CD4-positive, alpha-beta T cell (primary cell): ENCODE measurements at regions not wholly inside any gene's neighbourhood (a gene's known extent, or its start where the extent isn't known, plus 50 kb on each side); places are given as distances from the start of the nearest gene placed in this dataset.

Experiments
- ATAC-seq: fragments of 200-7000 bp; cut with Tn5 transposase; one replicate; pipeline ENCODE4 v1.10.0; 2022; ENCODE audit warnings: mild to moderate bottlenecking; ENCODE audit not compliant: poor library complexity
- CTCF ChIA-PET: fragments of 350-600 bp; sonication (Branson Sonifier 250); formaldehyde crosslinking; loops from one replicate; lab custom pipeline; 2021; ENCODE audit warnings: antibody characterized with exemption, inconsistent platforms; lab: Charles Lee
- POLR2A ChIA-PET: fragments of 350-600 bp; sonication (Branson Sonifier 250); formaldehyde crosslinking; loops from one replicate; lab custom pipeline; 2021; ENCODE audit warnings: antibody characterized with exemption, inconsistent platforms; lab: Charles Lee
- DNase-seq, 14 experiments: peaks; one replicate each; pipeline ENCODE4 v3.0.0-alpha.2; 2013 to 2020; ENCODE audit warnings: mixed read lengths in 2 of 14
- H3K27ac ChIP-seq, 2 donors: one replicate each; pipeline versions ENCODE4 v1.5.1 to v1.7.0; 2013; ENCODE audit warnings: low read length in 2 of 2, low read depth in 1 of 2, mild to moderate bottlenecking in 1 of 2
- H3K27me3 ChIP-seq, 2 experiments: 1 replicate in 1 of 2; 2 replicates in 1 of 2; pipeline versions ENCODE4 v1.6.1 to v1.7.0; 2013; ENCODE audit warnings: low read length in 2 of 2, control low read depth in 1 of 2, mild to moderate bottlenecking in 1 of 2, moderate library complexity in 1 of 2; ENCODE audit not compliant: insufficient read depth in 2 of 2, control insufficient read depth in 1 of 2
- H3K36me3 ChIP-seq: one replicate; pipeline ENCODE4 v1.6.1; 2013; ENCODE audit warnings: low read length, control low read depth; ENCODE audit not compliant: insufficient read depth
- H3K4me1 ChIP-seq: one replicate; pipeline ENCODE4 v1.6.1; 2013; ENCODE audit warnings: low read length, control low read depth; ENCODE audit not compliant: insufficient read depth
- H3K4me3 ChIP-seq: one replicate; pipeline ENCODE4 v1.5.1; 2013; ENCODE audit warnings: mild to moderate bottlenecking, low read length, moderate library complexity
- H3K9me3 ChIP-seq, 2 experiments: 1 replicate in 1 of 2; 2 replicates in 1 of 2; pipeline versions ENCODE4 v1.6.1 to v1.7.0; 2013; ENCODE audit warnings: low read length in 2 of 2, mild to moderate bottlenecking in 2 of 2, control low read depth in 1 of 2, moderate library complexity in 1 of 2; ENCODE audit not compliant: control insufficient read depth in 1 of 2, insufficient read depth in 1 of 2
- H3K27ac Mint-ChIP-seq: one replicate; pipeline ENCODE4 v1.8.0; 2020; ENCODE audit warnings: mixed read lengths
- H3K27me3 Mint-ChIP-seq: one replicate; pipeline ENCODE4 v1.8.0; 2021; ENCODE audit warnings: mixed read lengths
- H3K36me3 Mint-ChIP-seq: one replicate; pipeline ENCODE4 v1.8.0; 2021; ENCODE audit warnings: low read depth, mixed read lengths
- H3K4me1 Mint-ChIP-seq: one replicate; pipeline ENCODE4 v1.8.0; 2021; ENCODE audit warnings: low read depth, mixed read lengths
- H3K4me3 Mint-ChIP-seq: one replicate; pipeline ENCODE4 v1.8.0; 2020; ENCODE audit warnings: mild to moderate bottlenecking, mixed read lengths
- H3K9me3 Mint-ChIP-seq: one replicate; pipeline ENCODE4 v1.8.0; 2020; ENCODE audit warnings: mixed read lengths
- intact Hi-C, 2 experiments: fragments of 100-400 bp; cut with DNase I in 1 of 2; cut with micrococcal nuclease in 1 of 2; formaldehyde crosslinking; loops; one replicate each; pipeline versions ENCODE4 v1.15.1 to v1.9.0; 2023 to 2025; cut with DNase I, micrococcal nuclease
- TF ChIP-seq, protein P1 (sequence below): fragments of 200-600 bp; IDR thresholded peaks from one replicate; pipeline ENCODE4 v1.8.0; 2022; ENCODE audit warnings: antibody characterized with exemption, mild to moderate bottlenecking

DNA sequence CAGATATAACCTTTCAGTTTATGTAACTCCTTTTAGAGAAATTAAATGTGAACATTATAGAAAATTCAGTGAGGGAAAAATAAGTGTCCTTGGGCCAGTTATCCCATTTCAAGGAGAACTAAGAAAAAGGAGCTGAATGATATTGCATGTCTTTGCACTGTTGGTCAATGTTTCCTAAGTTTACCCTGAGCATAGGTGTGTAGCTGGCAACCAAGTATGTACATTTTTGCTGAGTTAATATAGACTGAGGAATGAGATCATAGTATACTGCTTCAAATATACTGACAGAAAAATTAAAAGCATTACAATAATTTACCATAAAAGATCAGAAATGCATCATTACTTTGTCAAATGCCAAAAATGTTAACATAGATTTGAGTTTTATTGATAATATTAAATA is 2128.7 kb upstream of the C9orf72 start:
- TF ChIP-seq, protein P1, sequence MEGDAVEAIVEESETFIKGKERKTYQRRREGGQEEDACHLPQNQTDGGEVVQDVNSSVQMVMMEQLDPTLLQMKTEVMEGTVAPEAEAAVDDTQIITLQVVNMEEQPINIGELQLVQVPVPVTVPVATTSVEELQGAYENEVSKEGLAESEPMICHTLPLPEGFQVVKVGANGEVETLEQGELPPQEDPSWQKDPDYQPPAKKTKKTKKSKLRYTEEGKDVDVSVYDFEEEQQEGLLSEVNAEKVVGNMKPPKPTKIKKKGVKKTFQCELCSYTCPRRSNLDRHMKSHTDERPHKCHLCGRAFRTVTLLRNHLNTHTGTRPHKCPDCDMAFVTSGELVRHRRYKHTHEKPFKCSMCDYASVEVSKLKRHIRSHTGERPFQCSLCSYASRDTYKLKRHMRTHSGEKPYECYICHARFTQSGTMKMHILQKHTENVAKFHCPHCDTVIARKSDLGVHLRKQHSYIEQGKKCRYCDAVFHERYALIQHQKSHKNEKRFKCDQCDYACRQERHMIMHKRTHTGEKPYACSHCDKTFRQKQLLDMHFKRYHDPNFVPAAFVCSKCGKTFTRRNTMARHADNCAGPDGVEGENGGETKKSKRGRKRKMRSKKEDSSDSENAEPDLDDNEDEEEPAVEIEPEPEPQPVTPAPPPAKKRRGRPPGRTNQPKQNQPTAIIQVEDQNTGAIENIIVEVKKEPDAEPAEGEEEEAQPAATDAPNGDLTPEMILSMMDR = no peak

DNA sequence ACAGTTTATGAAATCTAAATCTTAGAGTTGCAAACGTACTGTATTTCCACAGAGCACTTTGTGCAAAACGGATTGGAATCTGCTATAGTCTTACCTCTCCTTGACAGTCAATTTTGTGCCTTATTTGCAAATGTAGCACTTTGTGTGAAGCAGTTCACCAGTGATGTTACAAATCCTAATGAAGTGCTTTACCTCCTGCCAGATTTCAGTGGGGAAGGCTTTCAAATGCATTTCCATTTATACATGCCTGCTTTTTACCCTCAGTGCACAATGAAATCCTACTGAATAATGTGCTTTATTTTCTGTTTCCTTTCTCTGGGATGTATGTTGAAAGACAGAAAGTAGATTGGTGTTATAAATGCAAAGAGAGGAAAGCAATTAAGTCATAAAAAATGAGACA is 2141.6 kb upstream of the C9orf72 start:
- Mint-ChIP-seq H3K4me1 (no peaks in the 10 kb centered on the region), H3K9me3 (peaks cover 5% of the 10 kb centered on the region), H3K27me3 (no peaks in the 10 kb centered on the region), H3K36me3 (no peaks in the 10 kb centered on the region), H3K4me3 (no peak overlapping the region), H3K27ac (no peak overlapping the region)
- CTCF ChIA-PET = no interaction called here
- Histone ChIP-seq H3K36me3 (no peaks in the 10 kb centered on the region), H3K27me3 (no peaks in the 10 kb centered on the region), H3K4me3 (no peak overlapping the region), H3K4me1 (no peaks in the 10 kb centered on the region), H3K9me3 (no peaks in the 10 kb centered on the region), H3K27ac (no peak overlapping the region)
- intact Hi-C loops = no loop called here
- no peak for DNase-seq
- POLR2A ChIA-PET = no interaction called here
- ATAC-seq = no peak
- TF ChIP-seq, protein P1 = no peak

More for the DNA sequence above, 2128.7 kb upstream of the C9orf72 start:
- DNase-seq = no peak
- ChIA-PET POLR2A (no interaction called here), CTCF (no interaction called here)
- ATAC-seq = no peak
- H3K9me3 Mint-ChIP-seq = no peaks in the 10 kb centered on the region
- no peaks in the 10 kb centered on the region for H3K36me3 ChIP-seq
- H3K9me3 ChIP-seq = no peaks in the 10 kb centered on the region
- H3K4me3 Mint-ChIP-seq = no peak overlapping the region
- no peak overlapping the region for H3K27ac Mint-ChIP-seq
- no peak overlapping the region for H3K27ac ChIP-seq
- H3K4me1 Mint-ChIP-seq = no peaks in the 10 kb centered on the region
- no peaks in the 10 kb centered on the region for H3K4me1 ChIP-seq
- intact Hi-C loops = no loop called here
- H3K27me3 ChIP-seq = no peaks in the 10 kb centered on the region
- H3K27me3 Mint-ChIP-seq = no peaks in the 10 kb centered on the region
- H3K36me3 Mint-ChIP-seq = no peaks in the 10 kb centered on the region
- H3K4me3 ChIP-seq = no peak overlapping the region

GRCh38 chr9:29717631-29718030 is 2144.3 kb upstream of the C9orf72 start:
- Mint-ChIP-seq H3K27me3 (no peaks in the 10 kb centered on the region), H3K4me1 (no peaks in the 10 kb centered on the region), H3K36me3 (no peaks in the 10 kb centered on the region), H3K4me3 (no peak overlapping the region), H3K9me3 (peaks cover 5% of the 10 kb centered on the region), H3K27ac (no peak overlapping the region)
- CTCF ChIA-PET = no interaction called here
- no peak for DNase-seq
- Histone ChIP-seq H3K9me3 (no peaks in the 10 kb centered on the region), H3K36me3 (no peaks in the 10 kb centered on the region), H3K4me3 (no peak overlapping the region), H3K4me1 (no peaks in the 10 kb centered on the region), H3K27ac (no peak overlapping the region), H3K27me3 (no peaks in the 10 kb centered on the region)
- POLR2A ChIA-PET = no interaction called here
- TF ChIP-seq, protein P1 = no peak
- no peak for ATAC-seq
- intact Hi-C loops = no loop called here
